LHCN-M2 (cell line): ENCODE measurements at regions not wholly inside any gene's neighbourhood (a gene's known extent, or its start where the extent isn't known, plus 50 kb on each side); places are given as distances from the start of the nearest gene placed in this dataset.

ENCODE experiments used
- DNase-seq: peaks from one replicate; pipeline ENCODE4 v3.0.0-alpha.2; 2012; ENCODE audit warnings: low read depth

GRCh38 chr5:86008704-86009103, 609.0 kb upstream of the COX7C start:
- DNase-seq, result no peak

GRCh38 chr5:86011937-86012336, 605.8 kb upstream of the COX7C start:
- DNase-seq, result no peak

DNA sequence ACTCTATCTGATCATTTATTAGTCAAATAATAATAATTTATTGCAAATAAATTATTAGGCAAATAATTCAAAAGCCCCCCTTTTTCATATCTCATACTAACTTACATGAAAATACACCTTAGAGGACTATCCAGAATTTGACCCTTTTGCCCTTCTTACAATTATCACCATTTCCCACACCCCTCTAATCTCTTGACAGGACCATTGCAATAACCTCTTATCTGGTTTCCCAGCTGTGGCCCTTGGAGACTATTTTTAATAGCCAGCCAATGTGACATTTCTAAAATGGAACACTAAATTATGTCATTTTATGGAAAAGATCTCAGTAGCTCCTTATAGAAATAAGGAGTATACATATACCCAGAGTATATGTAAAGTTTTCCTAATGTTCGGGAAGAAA, 588.4 kb upstream of the COX7C start:
- DNase-seq, result no peak

DNA sequence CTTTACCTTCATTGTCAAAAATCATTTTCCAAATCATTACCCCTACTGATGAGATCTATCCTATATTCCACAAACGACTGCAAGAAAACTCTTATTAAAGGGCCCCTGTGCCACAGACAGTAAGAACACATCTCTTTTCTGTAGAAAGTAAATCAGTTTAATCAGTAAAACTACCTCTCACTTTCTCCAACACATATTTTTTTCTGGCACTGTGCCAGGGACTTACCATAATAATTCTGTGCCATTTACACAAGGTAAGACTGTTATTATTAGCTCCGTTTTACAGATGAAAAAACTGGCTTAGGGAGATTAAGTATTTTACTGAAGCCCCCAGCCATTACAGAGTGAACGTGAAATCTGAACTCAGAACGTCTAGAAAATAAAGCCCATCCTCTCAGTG, 587.0 kb upstream of the COX7C start:
- DNase-seq, result no peak

DNA sequence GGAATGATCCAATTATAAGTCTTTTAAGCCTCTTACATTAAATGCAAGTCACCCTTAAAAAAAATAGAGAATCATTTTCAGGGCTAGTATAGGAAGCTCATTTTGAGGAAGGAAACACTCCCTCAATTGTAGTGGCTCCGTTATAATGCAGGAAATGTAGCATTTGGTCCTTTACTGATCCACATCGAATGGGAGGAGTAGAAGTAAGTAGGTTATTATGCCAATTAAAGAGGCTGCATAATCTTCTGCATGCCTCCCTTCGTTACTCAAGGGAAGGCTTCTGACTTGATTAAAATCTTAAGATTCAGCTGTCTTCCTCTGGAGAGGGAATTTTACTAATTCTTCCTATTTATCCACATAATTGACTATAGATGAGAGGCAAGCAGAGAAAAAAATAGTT, 579.2 kb upstream of the COX7C start:
- no peak for DNase-seq

GRCh38 chr5:86039351-86039750, 578.4 kb upstream of the COX7C start:
- DNase-seq, result no peak

DNA sequence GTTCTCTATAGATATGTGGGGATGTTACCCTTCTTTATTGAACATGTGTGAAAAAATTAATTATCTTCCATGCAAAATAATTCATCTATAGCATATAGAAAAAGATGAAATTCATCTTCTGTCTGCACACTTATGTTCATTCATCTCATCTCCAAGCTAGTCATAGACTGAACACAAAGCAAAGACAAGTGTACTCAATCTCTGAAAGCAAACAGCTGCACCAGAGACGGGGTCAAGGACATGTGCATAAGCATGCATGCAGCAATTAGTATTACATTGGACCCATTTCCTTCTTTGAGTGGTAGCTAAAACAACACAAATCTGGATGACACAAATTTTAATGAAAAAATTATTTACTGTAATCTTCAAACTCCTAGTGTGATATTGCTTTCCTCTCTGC, 547.0 kb upstream of the COX7C start:
- no peak for DNase-seq

DNA sequence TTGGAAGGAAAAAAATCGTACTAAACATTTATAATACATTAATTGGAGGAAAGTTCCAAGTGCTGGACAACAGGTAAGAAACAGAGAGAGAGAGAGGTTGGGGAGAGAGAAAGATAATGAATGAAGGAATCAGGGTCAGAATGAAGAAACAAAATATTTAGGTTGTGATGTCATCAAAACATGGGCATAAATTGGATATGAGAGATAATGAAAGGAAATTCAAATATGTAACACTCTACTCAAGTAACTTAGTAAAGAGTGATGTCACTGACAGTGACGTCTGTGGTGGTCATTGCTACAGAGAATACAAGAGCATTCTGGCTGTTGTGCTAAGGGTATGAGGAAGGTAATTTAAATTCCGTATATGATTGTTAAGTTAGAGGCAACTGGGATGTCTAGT, 543.4 kb upstream of the COX7C start:
- DNase-seq, result no peak

- no peak for DNase-seq
These were observed 542.6 kb upstream of the COX7C start for GRCh38 chr5:86075139-86075538.

DNA sequence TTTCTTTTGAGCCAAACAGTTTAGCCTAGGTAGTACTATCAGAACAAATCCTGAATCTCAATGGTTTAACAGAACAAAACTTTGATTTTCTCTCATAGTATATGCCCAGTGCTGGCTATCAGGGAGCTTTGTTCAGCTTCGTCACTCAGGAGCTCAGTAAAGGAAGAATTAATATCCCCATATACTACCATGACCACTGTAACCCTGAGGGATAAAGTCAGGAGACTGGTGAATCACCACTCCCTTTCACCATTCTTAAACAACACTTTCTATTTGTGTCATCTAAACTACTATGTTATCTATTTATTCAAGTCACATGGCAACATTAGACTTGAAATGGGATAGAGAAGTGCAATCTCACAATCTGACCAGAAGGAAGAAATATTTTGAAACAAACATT, 522.6 kb upstream of the COX7C start:
- DNase-seq, result no peak

GRCh38 chr5:86101966-86102365, 515.8 kb upstream of the COX7C start:
- DNase-seq, result no peak

DNA sequence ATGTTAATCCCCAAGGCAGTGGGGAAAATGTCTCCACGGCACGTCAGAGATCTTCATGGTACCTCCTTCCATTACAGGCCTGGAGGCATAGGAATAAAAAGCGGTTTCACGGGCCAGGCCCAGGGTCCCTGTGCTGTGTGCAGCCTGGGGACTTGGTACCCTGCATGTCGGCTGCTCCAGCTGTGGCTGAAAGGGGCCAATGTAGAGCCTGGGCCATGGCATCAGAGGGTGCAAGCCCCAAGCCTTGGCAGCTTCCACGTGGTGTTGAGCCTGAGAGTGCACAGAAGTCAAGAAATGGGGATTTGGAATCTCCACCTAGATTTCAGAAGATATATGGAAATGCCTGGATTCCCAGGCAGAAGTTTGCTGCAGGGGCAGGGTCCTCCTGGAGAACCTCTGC, 508.9 kb upstream of the COX7C start:
- no peak for DNase-seq

DNA sequence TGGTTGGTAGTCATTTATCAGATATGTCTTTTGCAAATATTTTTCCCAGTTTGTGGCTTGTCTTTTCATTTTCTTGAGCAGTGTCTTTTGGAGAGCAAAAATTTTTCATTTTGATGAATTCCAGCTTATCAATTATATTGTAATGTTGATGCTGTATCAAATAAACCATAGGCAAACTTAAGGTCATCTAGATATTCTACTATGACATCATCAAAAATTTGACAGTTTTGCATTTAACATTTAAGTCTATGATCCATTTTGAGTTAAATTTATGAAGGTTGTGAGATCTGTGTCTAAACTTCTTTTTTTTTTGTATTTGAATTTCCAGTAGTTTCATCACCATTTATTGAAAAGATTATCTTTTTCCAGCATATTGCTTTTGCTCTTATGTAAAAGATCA, 505.5 kb upstream of the COX7C start:
- DNase-seq, result no peak

GRCh38 chr5:86115164-86115563, 502.6 kb upstream of the COX7C start:
- DNase-seq, result no peak

DNA sequence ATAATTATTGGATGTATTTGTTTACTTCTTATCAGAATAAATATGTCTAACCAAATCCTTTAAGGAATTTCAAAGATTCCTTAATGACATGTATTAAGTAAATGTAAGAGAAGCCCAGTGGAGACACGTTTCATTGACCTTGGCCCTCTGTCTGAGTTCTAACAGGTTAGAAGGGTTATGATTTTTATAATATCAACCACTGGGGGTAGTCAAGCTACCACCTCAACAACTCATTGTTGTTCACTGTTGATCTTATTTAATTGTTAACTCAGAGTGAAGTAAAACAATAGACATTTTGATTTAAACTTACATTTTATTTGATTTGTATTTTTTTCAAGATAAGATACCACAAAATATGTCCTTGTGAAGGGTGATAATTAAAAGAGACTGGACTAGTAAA, 499.2 kb upstream of the COX7C start:
- no peak for DNase-seq

GRCh38 chr5:86124333-86124732, 493.4 kb upstream of the COX7C start:
- DNase-seq, result no peak

- no peak for DNase-seq
These were observed 491.8 kb upstream of the COX7C start for GRCh38 chr5:86125731-86126601.

DNA sequence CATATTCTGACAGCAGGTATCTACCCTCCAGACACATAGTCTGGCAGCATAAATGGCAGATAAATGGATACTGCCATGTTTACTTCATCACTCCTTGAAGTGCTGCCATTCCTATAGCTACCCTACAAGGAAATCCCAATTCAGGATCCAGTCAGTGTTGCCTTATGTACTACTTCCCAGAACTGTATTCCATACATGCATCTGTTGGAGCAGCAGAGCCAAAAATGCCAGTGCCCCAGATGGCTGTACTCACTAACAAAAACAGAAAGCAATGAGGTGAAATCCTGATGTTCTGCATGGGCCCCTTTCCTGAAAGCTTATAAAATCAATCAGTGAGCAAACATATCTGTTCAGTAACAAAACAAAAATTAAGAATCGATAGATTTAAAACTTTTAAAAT, 490.0 kb upstream of the COX7C start:
- DNase-seq, result no peak

DNA sequence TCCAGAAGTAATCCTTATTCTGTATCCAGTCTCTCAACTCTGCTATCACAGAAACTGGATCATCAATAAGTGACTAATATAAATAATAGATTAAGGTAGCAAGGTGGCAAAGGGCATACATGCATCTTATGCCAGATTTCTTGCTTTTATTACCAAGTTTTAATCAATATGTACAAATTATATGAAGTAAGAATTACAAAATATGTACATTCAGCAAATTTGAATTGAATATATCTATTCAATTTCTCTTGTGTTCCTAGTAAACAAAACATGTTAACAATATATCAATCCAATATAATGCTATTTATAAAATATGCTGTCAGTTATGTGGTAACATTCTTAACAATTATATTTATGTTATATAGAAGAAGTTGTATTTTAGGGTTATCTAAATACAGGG, 488.7 kb upstream of the COX7C start:
- DNase-seq, result no peak

- DNase-seq, result no peak
These were observed 480.4 kb upstream of the COX7C start for GRCh38 chr5:86137297-86137696.

GRCh38 chr5:86143837-86144236, 473.9 kb upstream of the COX7C start:
- DNase-seq, result no peak

DNA sequence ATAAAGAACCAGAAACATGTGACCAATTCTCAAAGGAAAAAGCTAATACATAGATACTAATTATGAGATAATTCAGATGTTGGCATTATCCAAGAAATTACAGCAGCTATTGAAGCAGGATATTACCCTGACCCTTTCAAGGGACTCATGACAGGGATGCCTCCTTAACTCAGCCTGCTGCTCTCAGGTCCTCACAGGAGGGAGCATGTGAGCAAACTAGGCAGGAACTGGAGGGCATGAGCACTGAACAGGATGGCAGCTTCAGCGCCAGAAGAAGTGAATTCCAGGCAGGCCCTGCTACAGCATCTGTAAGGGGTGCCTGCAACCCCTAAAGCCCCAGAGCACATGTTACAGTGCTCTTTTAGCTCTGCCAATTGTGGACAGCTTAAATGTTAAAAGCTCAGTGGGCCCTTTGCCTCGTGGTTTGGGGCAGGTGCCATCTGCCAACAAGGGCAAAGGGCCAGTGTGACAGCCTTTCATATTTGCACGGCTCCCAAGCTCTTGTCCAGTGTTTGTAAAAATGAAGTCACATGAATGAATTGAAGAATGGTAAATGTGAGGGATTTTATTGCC, 464.7 kb upstream of the COX7C start:
- no peak for DNase-seq

- DNase-seq, result no peak
These were observed 461.9 kb upstream of the COX7C start for GRCh38 chr5:86155796-86156195.

DNA sequence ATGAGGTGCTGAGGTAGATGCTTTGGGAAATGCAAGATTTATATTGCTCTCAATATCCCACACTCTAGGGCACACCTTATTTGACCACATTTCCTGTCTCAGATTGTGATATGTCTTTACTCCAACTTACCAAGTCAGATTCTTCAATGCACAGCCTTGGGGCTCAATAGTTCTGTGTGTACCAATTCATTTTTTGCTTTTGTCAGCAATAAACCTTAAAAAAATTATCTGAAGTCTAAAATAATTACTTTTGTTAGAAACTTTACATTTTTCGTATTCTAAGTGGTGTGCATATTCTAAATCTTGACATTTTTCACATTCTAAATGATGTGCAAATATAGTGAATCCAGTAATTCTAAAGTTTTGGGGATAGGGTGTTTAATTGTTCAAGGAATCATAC, 447.5 kb upstream of the COX7C start:
- no peak for DNase-seq
